H1 (cell line): ENCODE measurements at regions not wholly inside any gene's neighbourhood (a gene's known extent, or its start where the extent isn't known, plus 50 kb on each side); places are given as distances from the start of the nearest gene placed in this dataset.

Experiments
- CTCF ChIA-PET: fragments of 300-600 bp; sonication (Branson Sonifier 250); formaldehyde crosslinking; loops from one replicate; lab custom pipeline; 2021; ENCODE audit not compliant: partially characterized antibody; lab: Charles Lee
- POLR2A ChIA-PET: fragments of 300-600 bp; sonication (Branson Sonifier 250); formaldehyde crosslinking; loops from one replicate; lab custom pipeline; 2021; ENCODE audit warnings: inconsistent platforms; ENCODE audit not compliant: partially characterized antibody; lab: Charles Lee
- DNase-seq, 2 experiments: peaks; one replicate each; pipeline versions ENCODE4 v3.0.0 to v3.0.0-alpha.2; 2010 to 2022; ENCODE audit warnings: low spot score in 2 of 2, low read depth in 1 of 2, mixed read lengths in 1 of 2
- FAIRE-seq: peaks from 2 replicates; lab custom pipeline; 2011; peaks lifted over from hg19 to GRCh38; lab: Jason Lieb, UNC
- H2AFZ ChIP-seq: 2 replicates; pipeline ENCODE4 v1.8.1; 2012; ENCODE audit warnings: low read length, inconsistent platforms
- H2AK5ac ChIP-seq: 2 replicates; pipeline ENCODE4 v1.6.1; 2013; ENCODE audit warnings: low read depth, low read length
- H2BK120ac ChIP-seq: replicated peaks from 2 replicates; pipeline ENCODE3; 2013; ENCODE audit warnings: low read depth, low read length, inconsistent platforms
- H2BK12ac ChIP-seq: 2 replicates; pipeline ENCODE4 v1.6.1; 2013; ENCODE audit warnings: low read depth, low read length
- H2BK15ac ChIP-seq: 2 replicates; pipeline ENCODE4 v1.6.1; 2013; ENCODE audit warnings: low read length
- H2BK20ac ChIP-seq: 2 replicates; pipeline ENCODE4 v1.6.1; 2013; ENCODE audit warnings: low read length
- H2BK5ac ChIP-seq: 2 replicates; pipeline ENCODE4 v1.6.1; 2013; ENCODE audit warnings: low read depth, low read length
- H3K14ac ChIP-seq: 2 replicates; pipeline ENCODE4 v1.6.1; 2013; ENCODE audit warnings: inconsistent platforms; ENCODE audit not compliant: insufficient read length
- H3K18ac ChIP-seq: 2 replicates; pipeline ENCODE4 v1.6.1; 2013; ENCODE audit warnings: low read length; ENCODE audit errors: extremely low read depth
- H3K23ac ChIP-seq: 2 replicates; pipeline ENCODE4 v1.6.1; 2013; ENCODE audit warnings: inconsistent platforms; ENCODE audit not compliant: insufficient read length
- H3K23me2 ChIP-seq: 2 replicates; pipeline ENCODE4 v1.6.1; 2013; ENCODE audit warnings: low read depth, low read length
- H3K27ac ChIP-seq: 2 replicates; pipeline ENCODE4 v1.6.1; 2011; ENCODE audit warnings: low read depth, low read length, inconsistent platforms
- H3K27me3 ChIP-seq, 4 experiments: replicated peaks in 1 of 4; 1 replicate in 1 of 4; 2 replicates in 3 of 4; pipeline versions ENCODE4 v1.6.1 to v1.8.1; 2011 to 2013; ENCODE audit warnings: low read length in 3 of 4, mild to moderate bottlenecking in 3 of 4, inconsistent platforms in 2 of 4, mixed read lengths in 2 of 4, moderate library complexity in 1 of 4; ENCODE audit not compliant: control insufficient read depth in 3 of 4, insufficient read depth in 3 of 4; ENCODE audit errors: extremely low read depth in 1 of 4
- H3K36me3 ChIP-seq, 4 experiments: 2 replicates each; pipeline versions ENCODE4 v1.6.1 to v1.8.1; 2011 to 2013; ENCODE audit warnings: mild to moderate bottlenecking in 4 of 4, low read length in 3 of 4, moderate library complexity in 2 of 4, control low read depth in 1 of 4, inconsistent platforms in 1 of 4; ENCODE audit not compliant: insufficient read depth in 4 of 4, control insufficient read depth in 2 of 4
- H3K4ac ChIP-seq: replicated peaks from 2 replicates; pipeline ENCODE3; 2013; ENCODE audit warnings: low read length, low read depth, mixed read lengths, inconsistent platforms; ENCODE audit not compliant: insufficient read length
- H3K4me1 ChIP-seq, 4 experiments: replicated peaks in 1 of 4; 1 replicate in 1 of 4; 2 replicates in 3 of 4; pipeline versions ENCODE4 v1.6.1 to v1.8.1; 2011 to 2013; ENCODE audit warnings: low read length in 3 of 4, inconsistent platforms in 2 of 4, mixed read lengths in 1 of 4; ENCODE audit not compliant: insufficient read depth in 4 of 4, control insufficient read depth in 3 of 4
- H3K4me2 ChIP-seq, 2 experiments: 2 replicates each; pipeline versions ENCODE4 v1.6.1 to v1.8.1; 2011 to 2013; ENCODE audit warnings: low read depth in 2 of 2, low read length in 2 of 2, control low read depth in 1 of 2, inconsistent platforms in 1 of 2, mild to moderate bottlenecking in 1 of 2; ENCODE audit not compliant: insufficient read depth in 1 of 2
- H3K4me3 ChIP-seq, 4 experiments: fragments of 200-600, 300-600 bp in 1 of 4; sonication (generic), shearing (Covaris generic), sonication (Bioruptor Twin) in 1 of 4; 2 replicates each; pipeline versions ENCODE4 v1.5.1 to v1.8.1; 2011 to 2016; ENCODE audit warnings: low read length in 4 of 4, low read depth in 3 of 4, control low read depth in 2 of 4, inconsistent platforms in 2 of 4, mild to moderate bottlenecking in 2 of 4, mixed read lengths in 1 of 4, moderate library complexity in 1 of 4; ENCODE audit not compliant: insufficient read depth in 2 of 4; ENCODE audit errors: extremely low read depth in 1 of 4
- H3K56ac ChIP-seq: replicated peaks from 2 replicates; pipeline ENCODE3; 2013; ENCODE audit warnings: low read depth, mild to moderate bottlenecking, mixed read lengths, low read length, inconsistent platforms; ENCODE audit not compliant: insufficient read length
- H3K79me1 ChIP-seq: 2 replicates; pipeline ENCODE4 v1.6.1; 2013; ENCODE audit warnings: low read depth, low read length, control low read depth
- H3K79me2 ChIP-seq, 2 experiments: 2 replicates each; pipeline versions ENCODE4 v1.6.1 to v1.8.1; 2012 to 2013; ENCODE audit warnings: low read length in 2 of 2, mild to moderate bottlenecking in 2 of 2, inconsistent platforms in 1 of 2; ENCODE audit not compliant: insufficient read depth in 2 of 2, control insufficient read depth in 1 of 2
- H3K9ac ChIP-seq, 4 experiments: replicated peaks in 1 of 4; 1 replicate in 1 of 4; 2 replicates in 3 of 4; pipeline versions ENCODE4 v1.6.1 to v1.8.1; 2011 to 2013; ENCODE audit warnings: low read depth in 3 of 4, low read length in 3 of 4, control low read depth in 2 of 4, mild to moderate bottlenecking in 2 of 4, moderate library complexity in 2 of 4, inconsistent platforms in 1 of 4; ENCODE audit errors: extremely low read depth in 1 of 4
- H3K9me3 ChIP-seq, 2 experiments: 2 replicates each; pipeline versions ENCODE4 v1.6.1 to v1.8.1; 2012 to 2013; ENCODE audit warnings: mild to moderate bottlenecking in 2 of 2, moderate library complexity in 2 of 2, control low read depth in 1 of 2, inconsistent platforms in 1 of 2, low read depth in 1 of 2, low read length in 1 of 2, mixed read lengths in 1 of 2; ENCODE audit not compliant: insufficient read depth in 2 of 2
- H4K20me1 ChIP-seq, 2 experiments: replicated peaks in 1 of 2; 2 replicates each; pipeline versions ENCODE3 to v1.8.1; 2011 to 2013; ENCODE audit warnings: inconsistent platforms in 2 of 2, low read length in 2 of 2, mild to moderate bottlenecking in 1 of 2; ENCODE audit not compliant: insufficient read depth in 2 of 2, control insufficient read depth in 1 of 2
- H4K5ac ChIP-seq: 2 replicates; pipeline ENCODE4 v1.6.1; 2013; ENCODE audit warnings: low read length, low read depth, mixed read lengths, inconsistent platforms; ENCODE audit not compliant: insufficient read length
- H4K8ac ChIP-seq: 2 replicates; pipeline ENCODE4 v1.8.0; 2013; ENCODE audit warnings: mild to moderate bottlenecking, moderate library complexity, low read length, inconsistent platforms; ENCODE audit not compliant: insufficient read depth; ENCODE audit errors: extremely low read depth
- H4K91ac ChIP-seq: replicated peaks from 2 replicates; pipeline ENCODE3; 2013; ENCODE audit warnings: low read length, mixed read lengths, inconsistent platforms; ENCODE audit not compliant: insufficient read length
- BACH1 ChIP-seq: IDR thresholded peaks from 2 replicates; pipeline ENCODE4 v1.6.1; 2012; ENCODE audit warnings: low read length, improper control_type of control experiment
- BCL11A ChIP-seq, 2 experiments: IDR thresholded peaks; one replicate each; pipeline ENCODE4 v1.6.1; 2011; ENCODE audit warnings: low read depth in 2 of 2, low read length in 2 of 2, mild to moderate bottlenecking in 2 of 2
- CBX5 ChIP-seq: fragments of 300-800, 300-1000 bp; sonication (generic); IDR thresholded peaks from 2 replicates; pipeline ENCODE4 v1.7.1; 2016; ENCODE audit warnings: antibody characterized with exemption, low read length, low read depth
- CHD1 ChIP-seq: IDR thresholded peaks from 2 replicates; pipeline ENCODE4 v1.6.1; 2012; ENCODE audit warnings: low read depth, low read length, improper control_type of control experiment
- EGR1 ChIP-seq: IDR thresholded peaks from 2 replicates; pipeline ENCODE4 v1.6.1; 2011; ENCODE audit warnings: low read depth, low read length, borderline replicate concordance
- NANOG ChIP-seq: IDR thresholded peaks from 2 replicates; pipeline ENCODE4 v1.6.1; 2011; ENCODE audit warnings: low read length, low read depth, mild to moderate bottlenecking, inconsistent platforms; ENCODE audit not compliant: insufficient read depth, poor library complexity, severe bottlenecking
- RAD21 ChIP-seq, 2 experiments: IDR thresholded peaks in 1 of 2; conservative IDR thresholded peaks in 1 of 2; 2 replicates each; pipeline ENCODE4 v1.6.1; 2011; ENCODE audit warnings: low read depth in 2 of 2, low read length in 2 of 2, improper control_type of control experiment in 1 of 2, inconsistent platforms in 1 of 2, mild to moderate bottlenecking in 1 of 2, moderate library complexity in 1 of 2
- SP1 ChIP-seq: IDR thresholded peaks from 2 replicates; pipeline ENCODE4 v1.6.1; 2011; ENCODE audit warnings: low read depth, low read length
- SP2 ChIP-seq: IDR thresholded peaks from 2 replicates; pipeline ENCODE4 v1.6.1; 2012; ENCODE audit warnings: mild to moderate bottlenecking, low read length, inconsistent platforms
- SP4 ChIP-seq: IDR thresholded peaks from 2 replicates; pipeline ENCODE4 v1.6.1; 2012; ENCODE audit warnings: low read length, inconsistent platforms
- TAF1 ChIP-seq: IDR thresholded peaks from 2 replicates; pipeline ENCODE4 v1.6.1; 2011; ENCODE audit warnings: mild to moderate bottlenecking, low read depth, low read length
- YY1 ChIP-seq: IDR thresholded peaks from 2 replicates; pipeline ENCODE4 v1.6.1; 2011; ENCODE audit warnings: low read depth, mild to moderate bottlenecking, low read length
- WGBS, 2 experiments: shearing (Covaris generic) in 1 of 2; methylation state at CpG; one replicate each; pipeline versions ENCODE4 v1.1.6 to v1.1.7; 2013 to 2015; ENCODE audit warnings: low lambda C conversion rate in 2 of 2, mixed read lengths in 2 of 2, inconsistent platforms in 1 of 2, low coverage in 1 of 2, missing lambda C conversion rate in 1 of 2; ENCODE audit not compliant: insufficient replicate concordance in 2 of 2, insufficient coverage in 1 of 2, insufficient read length in 1 of 2; ENCODE audit errors: extremely low coverage in 1 of 2, missing lambda C conversion rate in 1 of 2; 5-methylcytosine and 5-hydroxymethylcytosine counted together
- TF ChIP-seq, protein P1 (sequence below), 3 experiments: IDR thresholded peaks; 1 replicate in 2 of 3; 2 replicates in 1 of 3; pipeline versions ENCODE4 v1.5.1 to v1.6.1; 2011; ENCODE audit warnings: low read length in 3 of 3, mild to moderate bottlenecking in 3 of 3, inconsistent platforms in 2 of 3, low read depth in 1 of 3, moderate library complexity in 1 of 3; ENCODE audit not compliant: insufficient read depth in 1 of 3; ENCODE audit errors: control extremely low read depth in 1 of 3

- no peaks in the 10 kb centered on the region for H3K36me3 ChIP-seq
- POLR2A ChIA-PET: no interaction called here
- no peak overlapping the region for H3K9ac ChIP-seq
- no peaks in the 10 kb centered on the region for H4K20me1 ChIP-seq
- CTCF ChIA-PET: no interaction called here
- H3K4me2 ChIP-seq: no peak overlapping the region
- H3K9me3 ChIP-seq: 0 out of 4 replicates have a peak, but pooled peaks cover 0 to 3% of the 10 kb centered on the region in 2 experiments
- no peak overlapping the region for H3K23ac ChIP-seq
- no peak overlapping the region for H3K14ac ChIP-seq
- no peaks in the 10 kb centered on the region for H3K27me3 ChIP-seq
- no peaks in the 10 kb centered on the region for H3K23me2 ChIP-seq
- no peak overlapping the region for H3K18ac ChIP-seq
- no peak overlapping the region for H3K4me3 ChIP-seq
- H2BK120ac ChIP-seq: no peak overlapping the region
- no peak for DNase-seq
- H4K5ac ChIP-seq: no peak overlapping the region
- no peaks in the 10 kb centered on the region for H3K79me1 ChIP-seq
- H2BK20ac ChIP-seq: no peak overlapping the region
- no peak overlapping the region for H3K56ac ChIP-seq
- H3K4ac ChIP-seq: no peak overlapping the region
- no peak overlapping the region for H2BK5ac ChIP-seq
- 0 out of 7 replicates have a peak, but pooled peaks cover 0 to 2% (median 0%) of the 10 kb centered on the region in 4 experiments for H3K4me1 ChIP-seq
- no peak overlapping the region for H2AK5ac ChIP-seq
- no peak for FAIRE-seq
- no peak overlapping the region for H2AFZ ChIP-seq
- no peak overlapping the region for H2BK12ac ChIP-seq
- H4K91ac ChIP-seq: no peak overlapping the region
- no peak overlapping the region for H3K27ac ChIP-seq
- WGBS, 2 experiments: 91 to 100% methylated on average over 3 to 6 of the region's 6 CpGs
- no peak overlapping the region for H2BK15ac ChIP-seq
- no peak overlapping the region for H4K8ac ChIP-seq
- H3K79me2 ChIP-seq: no peaks in the 10 kb centered on the region
- TF ChIP-seq SP2: no peak
- no peak for TF ChIP-seq SP4
- TF ChIP-seq CBX5: no peak
- no peak for TF ChIP-seq YY1
- no peak for TF ChIP-seq BACH1
- no peak for TF ChIP-seq CHD1
- no peak for TF ChIP-seq TAF1
- TF ChIP-seq, protein P1, sequence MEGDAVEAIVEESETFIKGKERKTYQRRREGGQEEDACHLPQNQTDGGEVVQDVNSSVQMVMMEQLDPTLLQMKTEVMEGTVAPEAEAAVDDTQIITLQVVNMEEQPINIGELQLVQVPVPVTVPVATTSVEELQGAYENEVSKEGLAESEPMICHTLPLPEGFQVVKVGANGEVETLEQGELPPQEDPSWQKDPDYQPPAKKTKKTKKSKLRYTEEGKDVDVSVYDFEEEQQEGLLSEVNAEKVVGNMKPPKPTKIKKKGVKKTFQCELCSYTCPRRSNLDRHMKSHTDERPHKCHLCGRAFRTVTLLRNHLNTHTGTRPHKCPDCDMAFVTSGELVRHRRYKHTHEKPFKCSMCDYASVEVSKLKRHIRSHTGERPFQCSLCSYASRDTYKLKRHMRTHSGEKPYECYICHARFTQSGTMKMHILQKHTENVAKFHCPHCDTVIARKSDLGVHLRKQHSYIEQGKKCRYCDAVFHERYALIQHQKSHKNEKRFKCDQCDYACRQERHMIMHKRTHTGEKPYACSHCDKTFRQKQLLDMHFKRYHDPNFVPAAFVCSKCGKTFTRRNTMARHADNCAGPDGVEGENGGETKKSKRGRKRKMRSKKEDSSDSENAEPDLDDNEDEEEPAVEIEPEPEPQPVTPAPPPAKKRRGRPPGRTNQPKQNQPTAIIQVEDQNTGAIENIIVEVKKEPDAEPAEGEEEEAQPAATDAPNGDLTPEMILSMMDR (IDR thresholded peaks at IDR 0.05; ENCODE audit: control extremely low read depth in 1 of 3, insufficient read depth in 1 of 3, low read depth in 1 of 3, low read length in 3 of 3): no peak
- no peak for TF ChIP-seq NANOG
- TF ChIP-seq SP1: no peak
- TF ChIP-seq EGR1: no peak
- TF ChIP-seq BCL11A (IDR thresholded peaks at IDR 0.05; ENCODE audit: low read depth in 2 of 2, low read length in 2 of 2): no peak
- no peak for TF ChIP-seq RAD21 (IDR thresholded peaks at IDR 0.05 in 1 of 2, conservative IDR thresholded peaks at IDR 0.05 in 1 of 2; ENCODE audit: low read depth in 2 of 2, low read length in 2 of 2)
Observed at GRCh38 chr10:4334015-4334414, 492.0 kb upstream of the AKR1E2 start.
